Germinal center (tissue), 1 donor: ENCODE measurements at regions not wholly inside any gene's neighbourhood (a gene's known extent, or its start where the extent isn't known, plus 50 kb on each side); places are given as distances from the start of the nearest gene placed in this dataset.

ENCODE experiments used
- DNase-seq: peaks from one replicate; pipeline ENCODE4 v3.0.0; 2012; ENCODE audit warnings: mixed read lengths, low spot score

DNA sequence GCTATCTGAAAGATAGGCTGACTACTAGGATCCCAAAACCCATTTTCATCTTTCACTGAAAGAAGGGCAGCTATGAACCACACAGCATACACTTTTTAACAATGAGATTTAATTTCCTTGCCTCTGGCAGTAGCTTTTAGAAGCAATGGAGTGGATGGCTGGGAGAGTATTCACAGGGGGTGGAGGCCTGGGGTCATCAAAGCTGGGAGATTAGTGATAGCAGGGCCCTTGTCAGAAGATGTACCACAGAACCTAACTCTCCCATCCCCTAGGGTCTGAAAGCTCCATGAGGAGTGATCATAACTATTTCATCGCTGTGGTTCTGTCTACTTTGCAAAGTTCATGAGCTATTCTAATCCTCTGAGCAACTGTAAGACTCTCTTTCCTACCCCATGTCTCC is 332.2 kb downstream of the PRELID2 start:
- no peak for DNase-seq

DNA sequence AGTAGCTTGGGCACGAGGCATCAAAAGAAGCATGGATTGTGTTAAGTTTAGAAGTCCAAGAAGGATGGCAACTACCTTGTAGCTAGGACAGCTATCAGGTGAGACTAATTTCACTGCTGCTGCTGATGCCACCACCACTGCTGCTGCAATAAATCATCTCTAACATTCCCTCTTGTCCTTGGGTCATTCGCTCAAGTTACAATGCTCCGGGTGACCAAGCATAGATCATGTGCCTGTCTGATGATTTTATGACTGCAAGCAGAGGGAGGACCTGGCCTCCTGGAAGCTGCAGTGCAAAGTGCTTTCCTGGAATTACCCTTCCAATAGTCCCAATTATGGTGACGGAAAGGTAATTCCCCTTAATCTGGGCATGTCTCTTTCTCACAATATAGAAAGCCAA is 334.4 kb downstream of the PRELID2 start:
- DNase-seq: no peak

- DNase-seq: no peak
These were observed 335.7 kb downstream of the PRELID2 start for GRCh38 chr5:145499483-145499882.

DNA sequence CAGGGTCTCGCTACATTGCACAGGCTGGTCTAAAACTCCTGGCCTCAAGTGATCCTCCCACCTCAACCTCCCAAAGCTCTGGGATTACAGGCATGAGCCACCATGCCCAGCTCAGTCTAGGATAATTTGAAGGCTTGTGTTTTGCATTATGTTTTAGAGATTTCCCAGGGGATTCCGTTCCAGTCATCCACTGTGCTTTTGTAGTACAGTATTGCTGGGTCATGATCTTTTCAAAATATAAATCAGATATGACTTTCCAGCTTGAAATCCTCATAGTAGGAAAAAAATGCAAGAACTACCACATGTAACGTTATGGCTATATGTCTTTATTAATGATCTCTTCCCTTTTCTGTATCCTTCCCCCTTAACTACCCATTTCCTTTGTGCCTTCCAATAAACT is 338.1 kb downstream of the PRELID2 start:
- DNase-seq: no peak

DNA sequence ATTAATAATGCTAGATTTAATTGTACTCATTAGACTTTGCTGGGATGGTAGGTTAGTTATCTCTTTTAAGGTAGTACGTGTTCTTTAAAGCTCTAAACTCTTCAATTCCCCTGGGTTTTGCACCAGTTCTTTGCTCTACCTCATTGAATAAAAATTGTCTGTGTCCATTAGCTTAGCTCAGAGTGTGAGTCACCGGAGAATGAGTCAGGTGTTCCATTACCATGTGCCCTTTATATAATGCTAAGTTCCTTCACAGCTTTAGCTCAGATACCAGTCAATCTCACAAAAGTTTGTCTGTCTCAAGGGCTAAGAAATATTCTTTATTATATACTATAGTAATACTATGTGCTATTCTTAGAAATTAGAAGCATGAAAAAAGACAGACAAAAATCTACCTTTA is 339.4 kb downstream of the PRELID2 start:
- no peak for DNase-seq

DNA sequence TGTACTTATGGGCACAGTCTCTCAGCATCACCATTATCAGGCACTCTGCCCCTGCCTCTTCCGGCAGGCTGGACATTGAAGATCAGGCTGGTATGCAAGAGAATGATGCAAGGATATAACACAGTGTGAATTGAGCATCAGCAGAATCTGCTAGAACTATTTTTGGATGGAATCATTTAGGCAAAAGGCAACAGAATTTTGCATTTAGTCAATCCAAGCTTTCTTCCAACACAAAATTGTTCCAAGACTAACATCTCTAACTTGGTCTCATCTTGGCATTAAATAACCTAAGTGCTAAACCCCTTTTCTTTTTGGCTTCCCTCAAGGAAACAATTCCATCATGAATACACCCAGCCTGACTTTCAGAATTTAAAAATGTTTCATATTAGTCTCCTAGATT is 339.9 kb downstream of the PRELID2 start:
- no peak for DNase-seq

- no peak for DNase-seq
These were observed 341.7 kb downstream of the PRELID2 start for GRCh38 chr5:145493435-145493834.

DNA sequence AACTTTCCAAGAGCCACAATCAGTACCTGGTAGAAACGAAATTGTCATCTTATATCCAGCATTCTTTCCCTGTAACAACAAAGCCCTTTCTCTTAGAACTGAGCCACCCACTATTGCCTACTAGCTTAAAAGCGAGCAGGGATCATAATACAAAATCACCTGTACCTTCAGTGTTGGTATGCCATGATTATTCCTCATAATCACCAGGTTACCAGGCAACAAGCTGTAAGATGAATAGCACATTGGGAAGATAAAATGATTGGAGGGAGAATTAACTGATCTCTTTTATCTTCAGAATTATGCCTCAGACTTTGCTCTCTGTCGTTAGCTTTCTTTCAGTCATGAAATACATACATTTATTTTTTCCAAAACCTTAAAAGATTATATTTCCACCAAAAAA is 345.6 kb downstream of the PRELID2 start:
- no peak for DNase-seq

- no peak for DNase-seq
These were observed 351.0 kb downstream of the PRELID2 start for GRCh38 chr5:145484158-145484557.

GRCh38 chr5:145483212-145483611 is 351.9 kb downstream of the PRELID2 start:
- DNase-seq: no peak

- DNase-seq: no peak
These were observed 355.3 kb downstream of the PRELID2 start for GRCh38 chr5:145479857-145480256.

DNA sequence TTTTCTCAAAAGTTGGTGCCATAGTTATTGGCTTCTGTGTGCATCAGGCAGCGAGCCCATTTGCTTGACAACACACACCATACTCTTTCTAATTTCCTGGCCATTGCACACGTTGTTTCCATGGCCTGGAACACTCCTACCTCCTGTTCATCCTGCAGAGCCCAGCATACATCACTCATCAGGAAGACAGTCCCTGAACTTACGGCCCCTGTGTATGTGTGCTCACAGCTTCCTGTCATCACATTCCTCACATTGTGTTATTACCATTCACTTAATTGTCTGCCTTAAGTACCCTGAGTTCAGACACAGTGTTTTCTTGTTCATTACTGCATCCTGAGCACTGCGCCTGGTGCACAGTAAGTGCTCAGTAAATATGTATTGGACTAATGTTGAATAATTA is 355.9 kb downstream of the PRELID2 start:
- DNase-seq: no peak

DNA sequence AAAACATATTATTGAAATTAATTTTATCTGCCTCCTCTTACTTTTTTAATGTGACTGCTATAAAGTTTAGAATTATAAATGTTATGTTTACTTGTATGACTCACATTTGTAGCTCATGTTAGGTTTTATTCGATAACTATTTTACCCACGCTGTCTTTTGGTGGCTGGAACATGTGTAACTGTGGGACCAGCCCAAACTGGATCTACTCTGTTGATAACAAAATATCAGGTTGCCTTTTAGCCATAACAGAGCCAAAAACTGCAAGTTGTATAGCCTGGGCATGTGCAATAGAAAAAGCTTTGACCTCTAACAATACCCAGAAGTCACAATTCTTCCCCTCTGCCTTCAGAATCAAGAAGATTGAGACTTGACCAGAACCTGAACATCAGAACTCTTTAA is 356.5 kb downstream of the PRELID2 start:
- DNase-seq: no peak

GRCh38 chr5:145473042-145473642 is 362.0 kb downstream of the PRELID2 start:
- no peak for DNase-seq

DNA sequence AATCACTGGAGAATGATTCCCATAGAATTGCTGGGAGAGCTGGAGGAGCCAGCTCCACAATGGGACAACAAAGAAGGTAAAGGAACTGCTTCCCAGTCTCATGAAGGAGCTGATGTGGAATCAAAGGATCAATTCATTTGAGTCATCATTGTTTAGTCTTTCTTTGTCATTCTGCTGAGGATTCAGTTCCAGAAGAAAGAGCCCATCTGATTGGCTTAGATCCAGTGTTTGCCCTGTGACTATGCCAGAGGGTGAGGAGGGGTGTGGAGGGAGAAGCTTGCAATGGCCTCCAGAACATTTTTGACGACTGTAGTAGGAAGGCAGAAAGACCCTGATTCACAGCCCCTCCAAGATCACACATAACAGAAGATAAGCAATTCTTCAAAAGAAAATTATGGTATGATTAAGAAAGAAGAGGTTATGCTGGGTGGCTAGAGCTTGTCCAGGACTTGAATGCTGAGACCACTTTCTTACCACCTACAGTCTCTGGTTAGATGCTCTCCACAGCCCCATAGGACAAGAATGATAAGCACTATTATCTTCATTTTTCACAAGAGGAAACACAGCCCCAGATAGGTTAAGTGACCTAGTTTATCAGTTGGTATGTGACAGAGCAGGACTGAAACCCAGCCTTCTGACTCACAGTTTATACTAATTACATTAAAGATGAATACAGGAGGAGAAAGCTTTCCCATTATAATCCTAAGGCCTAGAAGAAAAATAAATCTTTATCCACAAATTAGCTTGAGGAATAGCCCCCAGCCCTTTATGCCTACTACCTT is 363.1 kb downstream of the PRELID2 start:
- DNase-seq: no peak

DNA sequence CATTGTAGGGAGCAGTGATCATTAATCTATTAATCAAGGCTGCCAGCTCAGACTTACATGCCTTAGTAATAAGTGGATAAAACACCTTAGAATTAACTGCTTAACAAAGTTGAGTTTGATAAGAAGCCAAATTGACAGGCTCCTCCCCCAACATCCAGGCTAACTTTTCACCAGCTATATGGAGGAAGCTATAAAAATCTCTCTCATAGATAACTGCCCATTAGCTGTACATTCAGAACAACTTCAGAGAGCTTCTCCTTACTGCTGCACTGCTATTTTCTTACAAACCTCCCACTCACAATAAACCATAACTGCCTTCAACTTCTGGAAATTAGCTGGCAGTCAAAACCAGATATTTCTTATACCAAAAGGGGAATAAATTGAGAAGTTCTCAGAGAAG is 364.1 kb downstream of the PRELID2 start:
- no peak for DNase-seq

DNA sequence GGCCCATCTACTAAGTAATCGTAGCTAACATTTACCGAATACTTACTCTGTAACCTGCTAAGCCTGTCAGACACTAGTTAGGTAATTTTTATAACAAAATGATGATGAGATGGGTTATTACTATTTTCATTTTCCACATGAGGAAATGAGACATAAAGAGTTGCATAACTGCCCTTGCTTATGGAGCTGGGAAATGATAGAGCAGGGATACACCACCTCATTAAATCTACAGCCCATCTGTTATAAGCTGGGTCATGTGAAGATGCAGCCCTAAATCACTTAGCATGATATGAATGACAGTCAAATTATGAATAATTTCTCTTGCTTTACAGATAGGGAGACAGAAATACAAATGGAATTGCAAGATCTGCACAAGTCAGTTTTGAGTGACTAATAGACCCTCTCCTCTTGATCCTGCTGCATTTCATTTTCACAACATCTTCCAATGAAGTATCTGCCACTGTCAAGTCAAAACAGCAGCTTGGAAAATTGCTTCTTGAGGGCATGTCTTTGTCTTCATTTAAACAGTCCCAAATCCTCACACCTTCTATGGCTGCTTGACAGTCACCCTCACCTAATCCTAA is 364.7 kb downstream of the PRELID2 start:
- no peak for DNase-seq

DNA sequence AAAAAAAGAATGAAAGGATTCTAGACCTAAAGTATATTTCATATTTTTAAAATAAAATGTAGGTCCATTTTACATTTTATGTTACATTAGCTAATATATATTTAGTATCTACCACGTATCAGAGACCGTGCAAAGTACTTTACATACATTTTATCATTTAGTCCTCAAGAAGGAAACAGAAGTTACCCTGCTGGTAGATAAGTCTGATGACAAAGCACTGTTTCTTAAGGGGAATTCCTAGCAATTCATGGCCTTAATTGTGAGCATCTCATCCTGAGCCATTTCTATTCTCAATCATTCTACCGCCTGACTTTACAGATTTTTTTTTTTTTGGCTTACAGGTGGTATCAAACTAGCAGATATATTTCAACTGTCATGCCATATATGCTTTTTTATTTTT is 367.7 kb downstream of the PRELID2 start:
- DNase-seq: no peak

GRCh38 chr5:145466533-145466932 is 368.6 kb downstream of the PRELID2 start:
- no peak for DNase-seq

GRCh38 chr5:145465474-145466263 is 369.5 kb downstream of the PRELID2 start:
- no peak for DNase-seq

- DNase-seq: no peak
These were observed 371.0 kb downstream of the PRELID2 start for GRCh38 chr5:145464171-145464570.

- DNase-seq: no peak
These were observed 371.5 kb downstream of the PRELID2 start for GRCh38 chr5:145463634-145464033.

DNA sequence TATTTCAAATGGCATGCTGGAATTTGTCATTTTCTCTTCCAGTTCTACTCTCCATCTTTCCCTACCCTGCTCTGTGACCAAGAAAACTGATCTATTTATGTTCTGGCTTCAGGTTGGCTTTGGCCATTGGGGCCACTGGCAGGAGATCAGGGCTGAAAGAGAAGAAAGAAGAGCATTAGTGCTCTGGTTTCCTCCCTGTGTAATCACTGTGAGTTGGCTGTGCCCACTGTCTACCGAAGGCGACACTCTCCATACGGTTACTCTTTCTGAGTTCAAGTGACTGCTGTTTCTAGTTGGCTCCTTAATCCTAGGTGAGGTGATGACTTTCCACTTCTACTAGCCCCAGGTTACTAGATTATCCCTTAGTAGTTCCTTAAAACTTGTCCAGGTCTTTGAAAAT is 372.6 kb downstream of the PRELID2 start:
- DNase-seq: no peak
